Endothelial cell (in vitro differentiated cells): ENCODE measurements at regions not wholly inside any gene's neighbourhood (a gene's known extent, or its start where the extent isn't known, plus 50 kb on each side); places are given as distances from the start of the nearest gene placed in this dataset.

Source experiments
- DNase-seq: peaks from one replicate; pipeline ENCODE4 v3.0.0; 2021; ENCODE audit warnings: low spot score
- H3K27ac Mint-ChIP-seq: one replicate; pipeline ENCODE4 v1.8.0; 2021; ENCODE audit warnings: mixed read lengths, inconsistent platforms; ENCODE audit not compliant: unreplicated experiment
- H3K27me3 Mint-ChIP-seq: one replicate; pipeline ENCODE4 v1.8.0; 2021; ENCODE audit warnings: mild to moderate bottlenecking, moderate library complexity, mixed read lengths, inconsistent platforms; ENCODE audit not compliant: unreplicated experiment
- H3K36me3 Mint-ChIP-seq: one replicate; pipeline ENCODE4 v1.8.0; 2021; ENCODE audit warnings: mild to moderate bottlenecking, low read depth, mixed read lengths, inconsistent platforms; ENCODE audit not compliant: unreplicated experiment
- H3K4me1 Mint-ChIP-seq: one replicate; pipeline ENCODE4 v1.8.0; 2021; ENCODE audit warnings: mild to moderate bottlenecking, mixed read lengths, inconsistent platforms; ENCODE audit not compliant: unreplicated experiment
- H3K4me3 Mint-ChIP-seq: one replicate; pipeline ENCODE4 v1.8.0; 2021; ENCODE audit warnings: mild to moderate bottlenecking, mixed read lengths, inconsistent platforms; ENCODE audit not compliant: unreplicated experiment
- H3K9me3 Mint-ChIP-seq: one replicate; pipeline ENCODE4 v1.8.0; 2021; ENCODE audit warnings: mixed read lengths, inconsistent platforms; ENCODE audit not compliant: unreplicated experiment
- CTCF ChIP-seq: fragments of 200-600 bp; sonication (generic); IDR thresholded peaks from one replicate; pipeline ENCODE4 v1.5.0; 2021; ENCODE audit warnings: antibody characterized with exemption; ENCODE audit not compliant: unreplicated experiment

GRCh38 chr3:84820126-84820525, 138.7 kb upstream of the CADM2 start:
- Mint-ChIP-seq H3K36me3 (no peaks in the 10 kb centered on the region), H3K27me3 (no peaks in the 10 kb centered on the region), H3K4me3 (no peak overlapping the region), H3K4me1 (no peaks in the 10 kb centered on the region), H3K27ac (no peak overlapping the region), H3K9me3 (no peaks in the 10 kb centered on the region)
- no peak for DNase-seq
- no peak for TF ChIP-seq CTCF

DNA sequence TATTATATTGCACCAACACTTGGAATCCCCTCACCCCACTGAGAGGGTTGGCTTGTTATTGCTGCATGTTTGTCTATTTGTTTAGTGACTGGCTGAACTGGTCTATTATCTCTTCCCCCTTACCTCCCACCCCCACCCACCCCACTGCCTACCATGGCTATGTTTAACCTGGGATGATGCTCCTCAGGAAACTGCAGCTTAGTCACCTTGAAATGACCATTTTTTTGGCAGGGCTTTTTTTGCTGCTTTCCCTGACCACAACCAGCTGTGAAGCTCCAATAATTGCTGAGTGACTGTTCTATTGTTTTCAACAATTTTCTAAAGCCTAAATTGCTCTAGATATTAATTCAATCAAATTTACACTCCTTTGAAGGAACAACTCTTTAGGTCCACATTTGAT, 137.9 kb upstream of the CADM2 start:
- H3K9me3 Mint-ChIP-seq, result no peaks in the 10 kb centered on the region
- no peak for DNase-seq
- no peaks in the 10 kb centered on the region for H3K27me3 Mint-ChIP-seq
- no peaks in the 10 kb centered on the region for H3K36me3 Mint-ChIP-seq
- no peak overlapping the region for H3K4me3 Mint-ChIP-seq
- H3K4me1 Mint-ChIP-seq, result no peaks in the 10 kb centered on the region
- TF ChIP-seq CTCF, result no peak
- H3K27ac Mint-ChIP-seq, result no peak overlapping the region

DNA sequence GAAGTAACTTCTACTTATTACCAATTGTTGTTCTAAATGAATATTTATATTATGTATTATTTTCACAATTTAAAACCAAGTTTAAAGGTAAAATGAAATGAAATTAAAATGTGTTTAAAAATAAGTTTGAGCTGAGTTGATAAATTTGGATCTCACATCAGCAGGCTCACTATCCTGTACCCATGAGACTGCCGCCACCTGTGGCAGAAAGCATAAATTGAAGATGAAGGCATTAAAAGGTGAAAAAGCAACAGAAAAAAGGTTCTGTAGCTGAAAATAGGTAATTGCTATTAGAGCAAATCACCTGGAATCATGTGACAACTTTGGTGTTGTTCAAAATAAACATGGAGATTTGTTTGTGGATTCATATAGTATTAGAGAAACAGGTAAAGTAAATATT, 133.0 kb upstream of the CADM2 start:
- Mint-ChIP-seq H3K4me1 (no peaks in the 10 kb centered on the region), H3K36me3 (no peaks in the 10 kb centered on the region), H3K27ac (no peak overlapping the region), H3K9me3 (no peaks in the 10 kb centered on the region), H3K27me3 (peaks cover 1% of the 10 kb centered on the region), H3K4me3 (no peak overlapping the region)
- DNase-seq, result no peak
- TF ChIP-seq CTCF, result no peak

- Mint-ChIP-seq H3K4me1 (no peaks in the 10 kb centered on the region), H3K27ac (no peak overlapping the region), H3K9me3 (no peaks in the 10 kb centered on the region), H3K27me3 (peaks cover 1% of the 10 kb centered on the region), H3K4me3 (no peak overlapping the region), H3K36me3 (no peaks in the 10 kb centered on the region)
- DNase-seq, result no peak
- TF ChIP-seq CTCF, result no peak
Measured at GRCh38 chr3:84830476-84830875, 128.3 kb upstream of the CADM2 start.

GRCh38 chr3:84835366-84835765, 123.4 kb upstream of the CADM2 start:
- no peaks in the 10 kb centered on the region for H3K27me3 Mint-ChIP-seq
- H3K9me3 Mint-ChIP-seq, result no peaks in the 10 kb centered on the region
- H3K27ac Mint-ChIP-seq, result no peak overlapping the region
- no peak overlapping the region for H3K4me3 Mint-ChIP-seq
- DNase-seq, result no peak
- no peaks in the 10 kb centered on the region for H3K36me3 Mint-ChIP-seq
- peaks cover 4% of the 10 kb centered on the region for H3K4me1 Mint-ChIP-seq
- TF ChIP-seq CTCF, result no peak
